Left kidney (tissue), 1 donor: ENCODE measurements at regions not wholly inside any gene's neighbourhood (a gene's known extent, or its start where the extent isn't known, plus 50 kb on each side); places are given as distances from the start of the nearest gene placed in this dataset.

Experiments used
- DNase-seq: peaks from one replicate; pipeline ENCODE4 v3.0.0-alpha.2; 2013

GRCh38 chr9:82498541-82499317 lies 510.2 kb downstream of the SPATA31D1 start:
- no peak for DNase-seq

- no peak for DNase-seq
These were observed 510.8 kb downstream of the SPATA31D1 start for GRCh38 chr9:82499337-82499736.

DNA sequence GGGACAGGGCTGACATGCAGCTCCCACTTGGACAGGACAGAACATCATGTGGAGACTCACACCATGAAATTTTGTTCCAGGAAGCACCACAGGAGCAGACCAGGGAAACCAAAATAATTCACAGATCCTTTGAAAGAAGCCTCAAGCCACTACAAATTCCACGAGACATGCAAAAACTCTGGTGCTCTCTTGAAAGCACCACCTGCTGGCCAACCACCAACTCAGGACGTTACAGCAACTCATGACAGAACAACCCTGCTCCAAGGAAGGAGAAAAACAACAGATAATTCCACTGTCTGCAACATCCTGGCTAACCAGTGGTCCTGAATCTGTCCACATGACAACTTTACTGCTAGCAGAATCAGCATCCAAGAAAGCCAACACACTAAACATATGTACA lies 516.0 kb downstream of the SPATA31D1 start:
- no peak for DNase-seq

GRCh38 chr9:82511626-82512025 lies 523.1 kb downstream of the SPATA31D1 start:
- no peak for DNase-seq

- DNase-seq, result no peak
These were observed 524.2 kb downstream of the SPATA31D1 start for GRCh38 chr9:82512728-82513127.

GRCh38 chr9:82513242-82513751 lies 524.7 kb downstream of the SPATA31D1 start:
- no peak for DNase-seq

- DNase-seq, result no peak
These were observed 525.6 kb downstream of the SPATA31D1 start for GRCh38 chr9:82513976-82514735.

DNA sequence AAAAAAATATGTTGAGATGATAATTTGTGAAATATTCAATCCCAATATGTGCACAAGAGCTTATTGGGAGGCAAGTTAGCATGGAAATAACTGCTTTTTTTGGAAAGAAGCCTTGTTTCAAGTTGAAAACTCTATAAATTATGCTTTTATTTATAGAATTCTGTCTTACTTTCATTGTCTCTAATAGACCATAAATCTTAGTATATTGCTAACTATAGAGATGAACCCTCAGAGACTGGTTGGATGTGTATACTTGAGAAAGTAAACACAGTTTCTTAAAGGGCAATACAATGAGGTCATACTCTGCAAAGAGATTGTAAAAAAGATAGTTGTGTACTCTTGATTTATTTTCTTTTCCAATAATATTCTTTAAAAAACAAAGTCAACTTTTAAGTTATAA lies 530.3 kb downstream of the SPATA31D1 start:
- no peak for DNase-seq

GRCh38 chr9:82519332-82519731 lies 530.8 kb downstream of the SPATA31D1 start:
- DNase-seq, result peak; percentile 33

DNA sequence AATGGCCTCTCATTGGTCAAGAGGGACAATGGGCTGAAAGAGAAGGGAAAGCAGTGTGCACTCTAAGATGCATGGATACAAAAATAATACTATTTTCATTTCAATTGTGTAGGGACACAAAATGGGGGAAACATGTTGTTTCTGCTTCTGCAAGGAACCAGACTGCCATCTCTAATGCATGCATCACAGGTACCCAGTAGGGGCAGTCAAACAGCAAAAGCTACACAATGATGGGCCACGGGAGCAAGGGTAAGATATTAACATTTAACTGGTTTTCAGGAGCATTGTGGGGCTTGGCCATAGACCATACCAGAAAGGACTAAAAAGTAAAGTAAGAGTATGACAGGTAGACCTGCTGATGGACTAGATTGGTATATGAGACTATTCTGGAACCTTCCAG lies 535.8 kb downstream of the SPATA31D1 start:
- DNase-seq, result no peak

DNA sequence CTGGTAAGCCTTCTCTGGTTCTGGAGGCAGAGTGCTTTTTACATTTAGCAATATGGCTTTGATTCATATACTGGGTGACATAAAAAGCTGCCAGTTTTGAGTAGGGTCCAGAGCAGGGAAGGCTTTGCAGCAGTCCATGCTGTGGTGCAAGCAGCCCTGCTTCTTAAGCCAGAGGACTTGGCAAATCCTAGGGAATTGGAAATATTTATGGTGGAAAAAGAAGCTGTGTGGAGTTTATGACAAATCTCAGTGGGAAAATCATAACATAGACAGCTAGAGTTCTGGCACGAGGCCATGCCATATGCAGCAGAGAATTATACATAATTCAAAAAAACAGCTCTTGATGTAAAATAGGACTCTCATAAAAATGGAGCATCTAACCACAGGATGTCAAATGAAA lies 536.4 kb downstream of the RASEF start:
- DNase-seq, result no peak

GRCh38 chr9:82531795-82532194 lies 531.1 kb downstream of the RASEF start:
- DNase-seq, result peak; percentile 32

DNA sequence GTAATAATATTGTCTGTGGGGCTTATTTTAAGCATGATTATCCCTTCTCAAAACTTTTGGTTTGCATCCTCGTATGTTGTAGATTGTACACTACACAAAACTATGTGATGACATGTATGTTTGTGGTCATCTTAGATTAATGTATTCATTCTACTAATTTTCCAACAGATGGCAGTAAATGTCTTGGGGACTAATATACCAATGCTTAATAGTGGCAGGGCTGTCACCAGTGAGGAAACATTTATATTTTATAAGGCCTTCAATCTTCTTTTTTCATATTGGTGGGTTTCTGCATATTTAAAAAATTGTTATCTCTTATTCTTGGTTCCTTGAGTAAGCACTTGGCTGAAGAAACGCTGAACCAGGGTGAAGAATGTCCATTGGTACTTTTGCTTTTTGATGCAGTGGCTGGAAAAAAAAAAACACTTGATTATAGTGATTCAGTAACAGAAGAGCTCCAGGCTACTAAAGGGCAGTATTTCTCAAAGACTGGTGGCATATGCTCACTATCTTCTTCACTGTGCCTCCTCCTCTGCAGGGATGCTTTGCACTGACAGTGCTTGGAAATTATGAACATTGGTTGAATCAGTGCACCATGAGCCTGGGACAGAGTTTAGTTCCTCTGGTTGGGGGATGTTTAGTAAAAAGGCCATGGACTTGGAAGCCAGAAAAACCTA lies 530.3 kb downstream of the RASEF start:
- peak; percentile 28 for DNase-seq

DNA sequence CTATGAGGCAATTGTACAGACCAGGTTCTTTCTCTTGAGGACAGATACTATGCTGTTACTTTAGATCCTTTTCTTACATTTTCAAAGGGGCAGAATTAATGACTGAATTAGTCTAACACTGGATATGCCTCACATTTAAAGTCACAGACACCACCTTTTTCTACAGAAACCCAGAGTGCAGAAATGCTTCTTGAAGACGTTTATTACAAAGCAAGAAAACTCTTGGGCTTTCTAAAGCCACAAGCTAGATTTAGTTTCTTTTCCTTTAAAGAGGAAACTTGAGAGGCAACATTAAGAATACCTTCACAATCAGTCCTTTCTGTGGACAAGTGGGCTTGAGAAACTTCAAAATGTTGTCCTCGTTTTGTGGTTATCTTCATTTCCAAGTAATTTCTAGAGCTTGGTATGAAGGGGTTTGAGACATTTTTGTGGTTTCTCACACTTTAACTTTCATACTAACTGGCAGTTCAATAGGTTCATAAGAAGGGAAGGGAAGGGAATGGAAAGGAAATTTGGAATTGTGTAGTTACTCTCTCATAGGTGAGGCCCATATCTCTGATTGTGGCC lies 527.4 kb downstream of the RASEF start:
- no peak for DNase-seq

DNA sequence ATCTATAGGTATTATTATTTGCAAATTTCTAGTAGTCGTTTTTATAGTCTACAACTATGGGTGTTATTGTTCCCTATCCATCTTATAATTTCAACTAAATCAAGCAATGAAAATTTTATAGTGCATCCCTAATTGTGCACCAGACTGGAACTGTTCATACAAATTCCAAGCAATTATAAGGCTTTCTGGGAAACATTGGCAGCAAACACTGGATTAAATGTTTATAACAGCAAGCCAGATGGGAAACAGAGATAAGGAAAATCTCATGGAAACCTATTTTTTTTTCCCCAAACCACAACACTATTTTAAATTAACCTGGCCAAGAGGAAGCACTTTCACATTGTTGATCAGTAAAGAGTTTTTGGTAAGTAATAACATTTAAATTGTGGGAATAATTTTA lies 524.3 kb downstream of the RASEF start:
- DNase-seq, result no peak

DNA sequence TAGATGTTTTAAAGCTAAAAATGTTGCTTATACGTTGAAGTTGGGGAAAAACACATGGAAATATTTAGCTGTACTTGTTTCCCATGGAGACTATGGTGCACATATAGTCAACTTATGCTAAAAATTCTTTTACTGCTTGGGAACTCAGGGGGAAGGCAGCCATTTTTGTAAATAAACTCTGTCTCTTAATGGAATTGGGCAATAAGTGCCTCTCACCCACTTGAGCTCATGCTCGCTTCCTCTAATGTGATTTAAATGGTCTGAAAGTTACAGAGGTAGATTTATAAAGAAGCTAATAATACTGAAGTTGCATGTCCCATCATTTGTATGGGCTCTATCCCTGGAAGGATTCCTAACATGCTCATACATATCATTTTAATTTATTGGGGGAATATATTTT lies 523.8 kb downstream of the RASEF start:
- DNase-seq, result no peak

- no peak for DNase-seq
These were observed 522.9 kb downstream of the RASEF start for GRCh38 chr9:82539856-82540579.

DNA sequence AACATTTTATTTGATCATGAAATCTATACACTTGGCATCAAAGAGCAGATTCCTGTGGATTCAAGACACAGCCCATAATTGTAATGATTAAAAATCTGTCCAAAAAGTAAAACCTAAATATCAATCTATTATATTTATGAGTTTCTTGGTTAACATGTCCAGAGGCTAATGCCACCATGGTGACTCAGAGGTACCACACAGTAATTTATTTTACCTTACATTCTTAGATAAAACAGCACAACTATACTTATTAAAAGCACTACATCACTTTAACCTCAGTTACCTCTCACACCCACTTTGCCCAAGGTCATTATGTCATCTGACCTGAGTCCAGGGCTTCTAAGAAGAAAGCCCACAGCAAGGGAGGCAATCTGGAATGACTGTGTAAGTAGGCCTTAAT lies 519.2 kb downstream of the RASEF start:
- DNase-seq, result no peak

DNA sequence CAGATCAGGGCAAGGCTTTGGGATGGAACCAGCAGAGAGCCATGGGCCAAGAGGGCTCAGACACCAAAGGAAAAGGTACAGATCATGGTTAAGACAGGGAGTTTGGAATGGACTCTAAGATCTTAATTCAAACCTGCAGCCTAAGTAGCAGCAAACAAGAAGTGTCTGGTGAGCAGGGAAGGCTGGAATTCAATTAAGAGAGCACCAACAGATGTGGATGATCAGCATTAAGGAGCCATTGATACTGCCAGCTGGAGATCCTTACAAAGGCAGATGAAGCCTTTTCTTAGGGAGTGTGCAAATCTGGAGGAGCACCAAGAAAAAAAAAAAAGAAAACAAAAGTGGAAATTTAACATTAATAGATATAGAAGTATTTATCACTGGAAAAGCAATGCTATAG lies 516.8 kb downstream of the RASEF start:
- peak; percentile 24 for DNase-seq

- no peak for DNase-seq
These were observed 514.9 kb downstream of the RASEF start for GRCh38 chr9:82547995-82548394.

GRCh38 chr9:82549174-82549821 lies 513.6 kb downstream of the RASEF start:
- DNase-seq, result no peak
